DND-41 (cell line): ENCODE measurements at regions not wholly inside any gene's neighbourhood (a gene's known extent, or its start where the extent isn't known, plus 50 kb on each side); places are given as distances from the start of the nearest gene placed in this dataset.

Experiments
- ATAC-seq: fragments of 200-7000 bp; cut with Tn5 transposase; 3 replicates; pipeline ENCODE4 v1.9.1; 2021; ENCODE audit warnings: low read depth; ENCODE audit not compliant: insufficient read depth
- DNase-seq: peaks from one replicate; pipeline ENCODE4 v3.0.0-alpha.2; 2020
- H2AFZ ChIP-seq: 2 replicates; pipeline ENCODE4 v1.6.0; 2012; ENCODE audit warnings: low read depth, low read length
- H3K27ac ChIP-seq: 2 replicates; pipeline ENCODE4 v1.5.1; 2012; ENCODE audit warnings: low read length, inconsistent platforms
- H3K27me3 ChIP-seq: fragments of 200-600 bp; sonication (generic); 2 replicates; pipeline ENCODE4 v1.6.0; 2012; ENCODE audit warnings: low read length, mild to moderate bottlenecking, inconsistent platforms; ENCODE audit not compliant: insufficient read depth, poor library complexity
- H3K36me3 ChIP-seq: 2 replicates; pipeline ENCODE4 v1.5.1; 2012; ENCODE audit warnings: low read length, inconsistent platforms; ENCODE audit not compliant: insufficient read depth
- H3K4me1 ChIP-seq: 2 replicates; pipeline ENCODE4 v1.5.1; 2012; ENCODE audit warnings: mild to moderate bottlenecking, low read length; ENCODE audit not compliant: insufficient read depth
- H3K4me2 ChIP-seq: 2 replicates; pipeline ENCODE4 v1.6.0; 2012; ENCODE audit warnings: mild to moderate bottlenecking, moderate library complexity, low read length, inconsistent platforms; ENCODE audit not compliant: insufficient read depth
- H3K4me3 ChIP-seq, 2 experiments: fragments of 200-600 bp in 1 of 2; shearing (Covaris generic) in 1 of 2; 2 replicates each; pipeline ENCODE4 v1.5.1; 2012 to 2016; ENCODE audit warnings: inconsistent platforms in 2 of 2, low read length in 2 of 2, mild to moderate bottlenecking in 2 of 2, low read depth in 1 of 2, moderate library complexity in 1 of 2
- H3K79me2 ChIP-seq: 2 replicates; pipeline ENCODE4 v1.6.0; 2012; ENCODE audit warnings: low read length, inconsistent platforms; ENCODE audit not compliant: insufficient read depth
- H3K9ac ChIP-seq: 2 replicates; pipeline ENCODE4 v1.6.0; 2012; ENCODE audit warnings: low read depth, mild to moderate bottlenecking, inconsistent platforms, low read length, moderate library complexity
- H3K9me3 ChIP-seq: 2 replicates; pipeline ENCODE4 v1.5.1; 2012; ENCODE audit warnings: low read length, moderate library complexity, mild to moderate bottlenecking, inconsistent platforms; ENCODE audit not compliant: insufficient read depth, severe bottlenecking
- H4K20me1 ChIP-seq: 2 replicates; pipeline ENCODE4 v1.6.0; 2012; ENCODE audit warnings: low read length; ENCODE audit not compliant: insufficient read depth
- CTCF ChIP-seq: IDR thresholded peaks from 2 replicates; pipeline ENCODE4 v1.5.1; 2012; ENCODE audit warnings: borderline replicate concordance, low read length, moderate library complexity, mild to moderate bottlenecking; ENCODE audit not compliant: poor library complexity, severe bottlenecking; ENCODE audit errors: extremely low read depth
- EZH2 ChIP-seq: IDR thresholded peaks from 3 replicates; pipeline ENCODE4 v1.6.1; 2012; ENCODE audit warnings: borderline replicate concordance, low read depth, mild to moderate bottlenecking, moderate library complexity, low read length, inconsistent platforms; ENCODE audit not compliant: severe bottlenecking

- Histone ChIP-seq H3K9me3 (peaks cover 10% of the 10 kb centered on the region), H3K27me3 (no peaks in the 10 kb centered on the region)
- DNase-seq: no peak
Observed at GRCh38 chr1:2868571-2869195, 67.2 kb upstream of the TTC34 start.

GRCh38 chr1:2871246-2871815 lies 69.8 kb upstream of the TTC34 start:
- Histone ChIP-seq H2AFZ (no peak overlapping the region), H3K27ac (no peak overlapping the region), H3K4me2 (no peak overlapping the region), H3K36me3 (no peaks in the 10 kb centered on the region), H3K27me3 (no peaks in the 10 kb centered on the region), H3K79me2 (no peaks in the 10 kb centered on the region), H4K20me1 (no peaks in the 10 kb centered on the region), H3K4me1 (no peaks in the 10 kb centered on the region), H3K9ac (no peak overlapping the region), H3K4me3 (no peak overlapping the region), H3K9me3 (peaks cover 10% of the 10 kb centered on the region)
- TF ChIP-seq CTCF (no peak), EZH2 (no peak)
- no peak for DNase-seq
- no peak for ATAC-seq

More at GRCh38 chr1:2868571-2869195, 67.2 kb upstream of the TTC34 start:
- H4K20me1 ChIP-seq: no peaks in the 10 kb centered on the region; the same call in 1 of the 2 replicates
- no peaks in the 10 kb centered on the region for H3K36me3 ChIP-seq
- H3K79me2 ChIP-seq: no peaks in the 10 kb centered on the region
- H3K4me1 ChIP-seq: no peaks in the 10 kb centered on the region
- no peak for ATAC-seq
- H3K9ac ChIP-seq: no peak overlapping the region
- no peak overlapping the region for H2AFZ ChIP-seq
- no peak overlapping the region for H3K4me3 ChIP-seq
- H3K27ac ChIP-seq: no peak overlapping the region
- H3K4me2 ChIP-seq: no peak overlapping the region
- TF ChIP-seq EZH2: no peak
- no peak for TF ChIP-seq CTCF

DNA sequence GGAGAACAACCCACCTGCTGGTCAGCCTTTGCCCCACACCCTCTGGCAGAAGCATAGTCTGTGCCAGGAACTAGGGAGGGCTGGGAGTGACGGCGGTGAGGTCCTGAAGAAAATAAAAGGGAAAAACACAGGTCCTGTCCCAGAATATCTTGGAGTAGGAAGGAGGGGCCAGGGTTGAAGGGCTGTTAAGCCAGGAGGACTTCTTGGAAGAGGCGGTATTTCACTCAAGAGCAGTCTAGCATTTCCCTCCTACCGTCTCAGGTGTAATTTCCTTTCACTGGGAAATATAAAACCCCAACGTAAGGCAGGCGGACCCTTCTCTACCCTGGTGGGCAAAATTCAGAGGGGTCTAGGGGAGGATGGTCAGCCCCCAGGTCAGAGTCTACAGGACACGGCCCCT lies 72.7 kb upstream of the TTC34 start:
- H3K27me3 ChIP-seq: no peaks in the 10 kb centered on the region
- H4K20me1 ChIP-seq: peaks cover 4% of the 10 kb centered on the region; the same call in 1 of the 2 replicates
- no peaks in the 10 kb centered on the region for H3K79me2 ChIP-seq
- no peak overlapping the region for H3K9ac ChIP-seq
- H3K9me3 ChIP-seq: peaks cover 10% of the 10 kb centered on the region
- TF ChIP-seq EZH2 (no peak), CTCF (no peak)
- no peak for DNase-seq
- H3K36me3 ChIP-seq: no peaks in the 10 kb centered on the region
- H2AFZ ChIP-seq: no peak overlapping the region
- no peak overlapping the region for H3K27ac ChIP-seq
- no peak overlapping the region for H3K4me3 ChIP-seq
- ATAC-seq: no peak
- H3K4me1 ChIP-seq: no peaks in the 10 kb centered on the region
- H3K4me2 ChIP-seq: no peak overlapping the region
